HEK293 (cell line): ENCODE measurements at regions not wholly inside any gene's neighbourhood (a gene's known extent, or its start where the extent isn't known, plus 50 kb on each side); places are given as distances from the start of the nearest gene placed in this dataset.

Experiments
- CTCF ChIP-seq: fragments of 450-650 bp; formaldehyde crosslinking; IDR thresholded peaks from 2 replicates; pipeline ENCODE4 v1.5.1; 2016; ENCODE audit warnings: missing biosample characterization, missing genetic modification characterization
- YY1 ChIP-seq: fragments of 450-650 bp; formaldehyde crosslinking; IDR thresholded peaks from 2 replicates; pipeline ENCODE4 v1.5.1; 2018; ENCODE audit warnings: missing biosample characterization, missing genetic modification characterization
- ZNF202 ChIP-seq: fragments of 450-650 bp; formaldehyde crosslinking; IDR thresholded peaks from 2 replicates; pipeline ENCODE4 v1.5.1; 2016; ENCODE audit warnings: missing biosample characterization, missing genetic modification characterization, borderline replicate concordance

- TF ChIP-seq CTCF (tag by site-specific recombination) (no peak), ZNF202 (tag by site-specific recombination) (no peak), YY1 (tag by site-specific recombination) (no peak)
Measured at GRCh38 chr7:86212976-86213375, 430.7 kb upstream of the GRM3 start.
